PC-3 (cell line): ENCODE measurements at regions not wholly inside any gene's neighbourhood (a gene's known extent, or its start where the extent isn't known, plus 50 kb on each side); places are given as distances from the start of the nearest gene placed in this dataset.

Source experiments
- ATAC-seq: fragments of 200-7000 bp; cut with Tn5 transposase; 2 replicates; pipeline ENCODE4 v1.9.1; 2020; ENCODE audit warnings: mild to moderate bottlenecking, moderate library complexity
- BruUV-seq: library from RNA; stranded (reverse); fragments of 400-500 nt; replicated peaks from 2 replicates; lab custom pipeline; 2021; lab: Mats Ljungman, UMichigan
- CTCF ChIA-PET: fragments of 300-600 bp; sonication (Branson Sonifier 250); formaldehyde crosslinking; loops from one replicate; lab custom pipeline; 2022; ENCODE audit warnings: antibody characterized with exemption; lab: Charles Lee
- POLR2A ChIA-PET: fragments of 300-600 bp; sonication (Branson Sonifier 250); formaldehyde crosslinking; loops from one replicate; lab custom pipeline; 2022; ENCODE audit warnings: antibody characterized with exemption; ENCODE audit not compliant: unreplicated experiment; lab: Charles Lee
- DNase-seq: peaks from one replicate; pipeline ENCODE4 v3.0.0-alpha.2; 2015
- H2AFZ ChIP-seq: fragments of 300-600 bp; sonication (generic); 2 replicates; pipeline ENCODE4 v1.6.0; 2016; ENCODE audit warnings: antibody characterized with exemption, low read length
- H3F3A ChIP-seq: fragments of 300-600 bp; sonication (generic); one replicate; pipeline ENCODE4 v1.6.0; 2017; ENCODE audit warnings: antibody characterized with exemption, low read length, control low read depth, mild to moderate bottlenecking; ENCODE audit not compliant: unreplicated experiment
- H3K27ac ChIP-seq: fragments of 300-600 bp; sonication (generic); 2 replicates; pipeline ENCODE4 v1.5.1; 2016; ENCODE audit warnings: mild to moderate bottlenecking, low read length
- H3K27me3 ChIP-seq: fragments of 300-600 bp; sonication (generic); 2 replicates; pipeline ENCODE4 v1.6.1; 2016; ENCODE audit warnings: low read length, mixed read lengths
- H3K36me3 ChIP-seq: fragments of 300-600 bp; sonication (generic); 2 replicates; pipeline ENCODE4 v1.6.1; 2016; ENCODE audit warnings: low read depth, mixed run types, low read length, mixed read lengths
- H3K4me1 ChIP-seq: fragments of 300-600 bp; sonication (generic); 2 replicates; pipeline ENCODE4 v1.5.1; 2016; ENCODE audit warnings: low read length; ENCODE audit not compliant: insufficient read depth
- H3K4me2 ChIP-seq: fragments of 300-600 bp; sonication (generic); 2 replicates; pipeline ENCODE4 v1.6.0; 2016; ENCODE audit warnings: low read length
- H3K4me3 ChIP-seq: fragments of 300-600 bp; sonication (generic); 2 replicates; pipeline ENCODE4 v1.5.1; 2016; ENCODE audit warnings: mild to moderate bottlenecking, low read length, mixed read lengths
- H3K79me2 ChIP-seq: fragments of 300-600 bp; sonication (generic); 2 replicates; pipeline ENCODE4 v1.6.1; 2017; ENCODE audit warnings: low read length, mixed read lengths
- H3K9ac ChIP-seq: fragments of 300-600 bp; sonication (generic); 2 replicates; pipeline ENCODE4 v1.6.0; 2016; ENCODE audit warnings: mild to moderate bottlenecking, low read length
- H3K9me2 ChIP-seq: fragments of 300-600 bp; sonication (generic); replicated peaks from 2 replicates; pipeline ENCODE4 v1.6.1; 2016; ENCODE audit warnings: mixed run types, low read length, mixed read lengths
- H3K9me3 ChIP-seq: fragments of 300-600 bp; sonication (generic); 2 replicates; pipeline ENCODE4 v1.6.1; 2016; ENCODE audit warnings: low read length, mixed read lengths
- H4K20me1 ChIP-seq: fragments of 300-600 bp; sonication (generic); 2 replicates; pipeline ENCODE4 v1.6.1; 2016; ENCODE audit warnings: low read length, mixed read lengths
- EZH2 ChIP-seq: fragments of 300-600 bp; sonication (generic); IDR thresholded peaks from one replicate; pipeline ENCODE4 v1.6.1; 2017; ENCODE audit warnings: antibody characterized with exemption, mild to moderate bottlenecking, low read length; ENCODE audit not compliant: unreplicated experiment
- EZH2phosphoT487 ChIP-seq: fragments of 300-600 bp; sonication (generic); IDR thresholded peaks from 2 replicates; pipeline ENCODE4 v1.6.1; 2018; ENCODE audit warnings: mild to moderate bottlenecking, antibody characterized with exemption, low read length, borderline replicate concordance
- intact Hi-C: fragments of 100-400 bp; cut with micrococcal nuclease; formaldehyde crosslinking; loops from 2 replicates; pipeline ENCODE4 v1.9.0; 2023
- TF ChIP-seq, protein P1 (sequence below): fragments of 300-600 bp; sonication (generic); conservative IDR thresholded peaks from 2 replicates; pipeline ENCODE4 v1.5.1; 2017; ENCODE audit warnings: antibody characterized with exemption, low read depth, mild to moderate bottlenecking, low read length

DNA sequence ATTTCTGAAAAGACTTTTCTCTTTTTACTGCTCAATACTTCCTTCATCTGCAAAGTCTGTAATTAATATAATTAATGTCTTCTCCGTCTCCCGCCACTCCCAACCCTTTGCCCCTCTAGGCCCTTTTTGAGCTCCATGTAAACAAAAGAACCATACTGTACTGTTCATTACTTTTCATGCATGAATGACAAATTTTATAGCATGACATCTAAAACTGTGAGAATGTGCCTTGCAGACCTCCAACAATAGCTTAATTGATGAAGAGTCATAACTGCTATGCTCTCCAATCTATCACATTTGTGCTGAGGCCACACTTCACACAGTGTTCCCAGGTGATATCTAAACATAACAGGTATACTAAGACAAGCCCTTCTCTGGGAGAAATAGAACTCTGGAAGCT lies 1122.7 kb upstream of the ATXN7L3B start:
- no peak overlapping the region for H3K27ac ChIP-seq
- H3K79me2 ChIP-seq = no peaks in the 10 kb centered on the region
- ATAC-seq (no peak), DNase-seq (no peak)
- H2AFZ ChIP-seq = no peak overlapping the region
- intact Hi-C loops = no loop called here
- no peaks in the 10 kb centered on the region for H3K4me1 ChIP-seq
- TF ChIP-seq, protein P1, sequence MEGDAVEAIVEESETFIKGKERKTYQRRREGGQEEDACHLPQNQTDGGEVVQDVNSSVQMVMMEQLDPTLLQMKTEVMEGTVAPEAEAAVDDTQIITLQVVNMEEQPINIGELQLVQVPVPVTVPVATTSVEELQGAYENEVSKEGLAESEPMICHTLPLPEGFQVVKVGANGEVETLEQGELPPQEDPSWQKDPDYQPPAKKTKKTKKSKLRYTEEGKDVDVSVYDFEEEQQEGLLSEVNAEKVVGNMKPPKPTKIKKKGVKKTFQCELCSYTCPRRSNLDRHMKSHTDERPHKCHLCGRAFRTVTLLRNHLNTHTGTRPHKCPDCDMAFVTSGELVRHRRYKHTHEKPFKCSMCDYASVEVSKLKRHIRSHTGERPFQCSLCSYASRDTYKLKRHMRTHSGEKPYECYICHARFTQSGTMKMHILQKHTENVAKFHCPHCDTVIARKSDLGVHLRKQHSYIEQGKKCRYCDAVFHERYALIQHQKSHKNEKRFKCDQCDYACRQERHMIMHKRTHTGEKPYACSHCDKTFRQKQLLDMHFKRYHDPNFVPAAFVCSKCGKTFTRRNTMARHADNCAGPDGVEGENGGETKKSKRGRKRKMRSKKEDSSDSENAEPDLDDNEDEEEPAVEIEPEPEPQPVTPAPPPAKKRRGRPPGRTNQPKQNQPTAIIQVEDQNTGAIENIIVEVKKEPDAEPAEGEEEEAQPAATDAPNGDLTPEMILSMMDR = no peak
- TF ChIP-seq EZH2 = no peak
- no peak for TF ChIP-seq EZH2phosphoT487
- no peak overlapping the region for H3K9ac ChIP-seq
- no peaks in the 10 kb centered on the region for H3K27me3 ChIP-seq
- H3K4me3 ChIP-seq = no peak overlapping the region
- H3K9me2 ChIP-seq = no peaks in the 10 kb centered on the region
- H3K4me2 ChIP-seq = no peak overlapping the region
- POLR2A ChIA-PET = no interaction called here
- BruUV-seq = no TSS peak
- CTCF ChIA-PET = no interaction called here
- no peaks in the 10 kb centered on the region for H3K36me3 ChIP-seq
- H3K9me3 ChIP-seq = peaks cover 9% of the 10 kb centered on the region; the same call in 1 of the 2 replicates
- H3F3A ChIP-seq = no peaks in the 10 kb centered on the region
- no peaks in the 10 kb centered on the region for H4K20me1 ChIP-seq

DNA sequence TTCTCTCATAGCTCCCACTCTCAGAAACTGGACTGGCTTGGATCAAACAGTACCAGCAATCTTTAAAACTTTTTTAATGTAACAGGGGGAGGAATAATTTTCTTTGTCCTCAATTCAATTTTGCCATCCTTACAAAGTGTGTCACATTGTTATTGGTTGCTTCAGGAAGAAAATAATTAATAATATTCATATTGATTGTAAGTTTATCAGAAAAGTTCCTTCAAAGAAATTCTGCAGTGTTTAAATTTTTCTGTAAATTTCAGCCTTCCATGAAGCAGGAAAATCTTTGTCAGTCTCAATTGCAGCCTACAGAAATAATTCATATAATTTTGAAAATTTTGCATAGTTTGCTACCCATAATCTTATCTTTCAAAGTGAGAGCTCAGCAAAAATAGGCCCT lies 1119.1 kb upstream of the ATXN7L3B start:
- Histone ChIP-seq H3K79me2 (no peaks in the 10 kb centered on the region), H2AFZ (no peak overlapping the region), H3K27ac (no peak overlapping the region), H3K9me3 (no peaks in the 10 kb centered on the region), H3K4me1 (peaks cover 5% of the 10 kb centered on the region; the same call in 1 of the 2 replicates), H4K20me1 (no peaks in the 10 kb centered on the region), H3K27me3 (no peaks in the 10 kb centered on the region), H3K4me2 (no peak overlapping the region), H3F3A (no peaks in the 10 kb centered on the region), H3K4me3 (no peak overlapping the region), H3K9me2 (no peaks in the 10 kb centered on the region), H3K9ac (no peak overlapping the region), H3K36me3 (no peaks in the 10 kb centered on the region)
- POLR2A ChIA-PET = no interaction called here
- ATAC-seq (no peak), DNase-seq (no peak)
- no TSS peak for BruUV-seq
- TF ChIP-seq, protein P1 = no peak
- TF ChIP-seq EZH2 = no peak
- no peak for TF ChIP-seq EZH2phosphoT487
- intact Hi-C loops = no loop called here
- CTCF ChIA-PET = no interaction called here

DNA sequence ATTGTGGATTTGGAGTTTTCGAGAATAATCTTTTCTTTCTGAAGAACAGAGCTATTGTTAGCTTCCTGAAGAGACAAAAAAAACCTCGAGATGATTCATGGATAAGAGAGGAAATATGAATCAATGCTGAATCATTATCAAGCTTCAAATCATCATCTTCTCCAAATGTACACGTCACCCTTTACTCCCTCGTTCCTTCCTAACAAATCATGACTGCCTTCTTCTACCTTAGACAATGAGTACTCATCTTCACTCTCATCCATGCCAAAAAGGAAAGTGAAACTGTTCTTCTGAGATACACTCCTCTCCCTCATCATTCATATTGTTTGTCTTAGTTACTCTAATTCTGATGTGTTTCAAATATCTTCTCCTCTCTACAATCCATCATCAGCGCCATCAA lies 1115.8 kb upstream of the ATXN7L3B start:
- intact Hi-C loops = no loop called here
- H3K9ac ChIP-seq = no peak overlapping the region
- H3F3A ChIP-seq = no peaks in the 10 kb centered on the region
- peak overlapping the region; percentile 30 for H3K4me2 ChIP-seq
- BruUV-seq = no TSS peak
- H3K4me1 ChIP-seq = peaks cover 5% of the 10 kb centered on the region; the same call in 1 of the 2 replicates
- TF ChIP-seq EZH2 (no peak), EZH2phosphoT487 (no peak)
- TF ChIP-seq, protein P1 = no peak
- H3K36me3 ChIP-seq = no peaks in the 10 kb centered on the region
- no peaks in the 10 kb centered on the region for H3K9me2 ChIP-seq
- DNase-seq (peak; percentile 81), ATAC-seq (peak; percentile 85)
- H3K4me3 ChIP-seq = no peak overlapping the region
- no peaks in the 10 kb centered on the region for H4K20me1 ChIP-seq
- 0 out of 2 replicates have a peak overlapping the region, but pooled peaks have one; percentile 12 for H3K27ac ChIP-seq
- no peak overlapping the region for H2AFZ ChIP-seq
- peaks cover 5% of the 10 kb centered on the region; the same call in 1 of the 2 replicates for H3K9me3 ChIP-seq
- H3K79me2 ChIP-seq = no peaks in the 10 kb centered on the region
- H3K27me3 ChIP-seq = no peaks in the 10 kb centered on the region
- ChIA-PET CTCF (no interaction called here), POLR2A (no interaction called here)
